A549 (cell line): ENCODE measurements at regions not wholly inside any gene's neighbourhood (a gene's known extent, or its start where the extent isn't known, plus 50 kb on each side); places are given as distances from the start of the nearest gene placed in this dataset.
"Not testable (repeated sequence)": the region's sequence is repeated elsewhere in the genome, so short reads cannot be mapped to it uniquely, and the experiment has no call there.

Source experiments
- ATAC-seq, 2 experiments: fragments of 200-7000 bp in 1 of 2; fragments of >200 bp in 1 of 2; cut with Nextera tagmentation in 1 of 2; cut with Tn5 transposase in 1 of 2; 3 replicates each; pipeline versions ENCODE4 v1.8.0 to v1.9.1; 2018 to 2020; ENCODE audit warnings: mild to moderate bottlenecking in 1 of 2, moderate library complexity in 1 of 2
- CTCF ChIA-PET: fragments of 300-600 bp; sonication (Branson Sonifier 250); formaldehyde crosslinking; extraction: SDS; loops from one replicate; lab custom pipeline; 2021; ENCODE audit warnings: antibody characterized with exemption, inconsistent platforms; lab: Yijun Ruan, JAX
- POLR2A ChIA-PET: fragments of 350-600 bp; formaldehyde crosslinking; extraction: SDS; loops from one replicate; lab custom pipeline; 2021; ENCODE audit warnings: antibody characterized with exemption, inconsistent platforms; lab: Yijun Ruan, JAX
- DNase-seq, 2 experiments: peaks; one replicate each; pipeline versions ENCODE4 v3.0.0 to v3.0.0-alpha.2; 2011 to 2016; ENCODE audit warnings: low read depth in 1 of 2, low spot score in 1 of 2
- FAIRE-seq: peaks from 2 replicates; lab custom pipeline; 2011; peaks lifted over from hg19 to GRCh38; lab: Jason Lieb, UNC
- H3K27ac ChIP-seq, 2 experiments: fragments of >200 bp; sonication (Bioruptor Twin); formaldehyde crosslinking; 3 replicates each; pipeline ENCODE4 v1.5.1; 2016 to 2017
- H3K4me1 ChIP-seq: fragments of >200 bp; sonication (Bioruptor Twin); formaldehyde crosslinking; 3 replicates; pipeline ENCODE4 v1.6.1; 2016
- H3K4me2 ChIP-seq: fragments of >200 bp; sonication (Bioruptor Twin); formaldehyde crosslinking; 3 replicates; pipeline ENCODE4 v1.6.1; 2016
- H3K4me3 ChIP-seq: fragments of >200 bp; sonication (Bioruptor Twin); formaldehyde crosslinking; 3 replicates; pipeline ENCODE4 v1.5.1; 2016
- H3K9me3 ChIP-seq: fragments of >200 bp; sonication (Bioruptor Twin); formaldehyde crosslinking; 3 replicates; pipeline ENCODE4 v1.6.1; 2016
- BHLHE40 ChIP-seq: IDR thresholded peaks from 2 replicates; pipeline ENCODE4 v1.6.1; 2012; ENCODE audit warnings: low read depth, low read length, inconsistent platforms
- ELK1 ChIP-seq: fragments of 150-350 bp; IDR thresholded peaks from 2 replicates; pipeline ENCODE4 v1.6.1; 2014; ENCODE audit warnings: low read depth, mild to moderate bottlenecking, low read length
- FOSL2 ChIP-seq, 2 experiments: fragments of 450-650 bp in 1 of 2; fragments of >200 bp in 1 of 2; sonication (Bioruptor Twin) in 1 of 2; formaldehyde crosslinking; IDR thresholded peaks; 2 replicates each; pipeline versions ENCODE4 v1.5.0 to v1.6.1; 2016 to 2020; ENCODE audit warnings: mild to moderate bottlenecking in 1 of 2, moderate library complexity in 1 of 2
- HDAC2 ChIP-seq: fragments of 200-600 bp; sonication (generic); IDR thresholded peaks from 2 replicates; pipeline ENCODE4 v1.6.1; 2016
- HOXB13 ChIP-seq: fragments of 250-450 bp; sonication (Bioruptor Pico); IDR thresholded peaks from 2 replicates; pipeline ENCODE4 v1.5.0; 2020; ENCODE audit warnings: low read depth, mild to moderate bottlenecking, moderate library complexity
- JUNB ChIP-seq: fragments of >200 bp; sonication (Bioruptor Twin); formaldehyde crosslinking; IDR thresholded peaks from 2 replicates; pipeline ENCODE4 v1.6.1; 2016
- KDM1A ChIP-seq: fragments of 200-600 bp; sonication (generic); IDR thresholded peaks from 2 replicates; pipeline ENCODE4 v1.6.1; 2016; ENCODE audit warnings: low read depth, mild to moderate bottlenecking
- KDM5A ChIP-seq: fragments of 200-600 bp; sonication (generic); IDR thresholded peaks from 2 replicates; pipeline ENCODE4 v1.6.1; 2016; ENCODE audit warnings: antibody characterized with exemption, mild to moderate bottlenecking
- MAFK ChIP-seq: fragments of 450-650 bp; IDR thresholded peaks from 2 replicates; pipeline ENCODE4 v1.6.1; 2014; ENCODE audit not compliant: partially characterized antibody
- MAZ ChIP-seq: fragments of 150-350 bp; IDR thresholded peaks from 2 replicates; pipeline ENCODE4 v1.6.1; 2014; ENCODE audit warnings: antibody characterized with exemption, low read depth, low read length, borderline replicate concordance
- NFE2L2 ChIP-seq: fragments of 150-350 bp; conservative IDR thresholded peaks from 2 replicates; pipeline ENCODE4 v1.6.1; 2014; ENCODE audit warnings: low read length
- RCOR1 ChIP-seq: fragments of 150-350 bp; IDR thresholded peaks from 2 replicates; pipeline ENCODE4 v1.6.1; 2014; ENCODE audit warnings: antibody characterized with exemption, low read length, low read depth
- REST ChIP-seq: fragments of 200-600 bp; sonication (generic); IDR thresholded peaks from 2 replicates; pipeline ENCODE4 v1.6.1; 2016; ENCODE audit warnings: antibody characterized with exemption, mild to moderate bottlenecking, moderate library complexity
- RFX5 ChIP-seq: fragments of 450-650 bp; IDR thresholded peaks from 2 replicates; pipeline ENCODE4 v1.7.1; 2014; ENCODE audit warnings: antibody characterized with exemption, mild to moderate bottlenecking, moderate library complexity
- SMC3 ChIP-seq: fragments of >200 bp; sonication (Bioruptor Twin); formaldehyde crosslinking; IDR thresholded peaks from 3 replicates; pipeline ENCODE4 v1.6.1; 2018; ENCODE audit warnings: inconsistent platforms
- TP53 ChIP-seq: fragments of 250-450 bp; sonication (Bioruptor Pico); IDR thresholded peaks from 2 replicates; pipeline ENCODE4 v1.5.0; 2021; ENCODE audit warnings: mild to moderate bottlenecking, moderate library complexity
- ZSCAN20 ChIP-seq: fragments of 250-450 bp; sonication (Bioruptor Pico); IDR thresholded peaks from 2 replicates; pipeline ENCODE4 v1.8.0; 2022; ENCODE audit warnings: mild to moderate bottlenecking, moderate library complexity
- WGBS: methylation state at CpG from one replicate; pipeline ENCODE4 v1.1.6; 2017; ENCODE audit errors: missing lambda C conversion rate; 5-methylcytosine and 5-hydroxymethylcytosine counted together
- TF ChIP-seq, protein P1 (sequence below): IDR thresholded peaks from 2 replicates; pipeline ENCODE4 v1.6.1; 2012; ENCODE audit warnings: low read depth, borderline replicate concordance

DNA sequence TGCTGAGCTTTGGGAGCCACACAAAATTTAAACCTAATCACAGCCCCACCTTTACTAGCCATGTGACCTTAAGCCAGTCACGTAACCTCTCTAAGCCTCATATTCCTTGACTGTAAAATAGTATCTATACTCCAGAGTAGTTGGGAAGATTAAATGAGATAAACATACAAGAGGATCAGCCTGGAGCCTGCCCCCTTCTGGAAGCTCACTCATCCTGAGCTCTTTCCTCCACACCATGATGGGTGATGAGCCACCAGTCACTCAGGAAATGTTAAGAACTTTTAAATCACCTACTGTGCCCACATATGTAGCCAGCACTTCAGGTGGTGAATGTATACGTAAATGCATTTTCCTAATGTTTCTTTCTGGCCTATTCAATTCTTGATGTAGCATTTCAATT, 195.9 kb upstream of the DDX18 start:
- DNase-seq = no peak
- CTCF ChIA-PET = interaction anchor here (0.8 kb wide), 1 partner anchor 16 kb away, joined by 3 read pairs; no protein-coding TSS in a partner anchor
- Histone ChIP-seq H3K27ac (no peak overlapping the region), H3K4me1 (no peaks in the 10 kb centered on the region), H3K4me3 (no peak overlapping the region), H3K9me3 (no peaks in the 10 kb centered on the region), H3K4me2 (no peak overlapping the region)
- no peak for FAIRE-seq
- POLR2A ChIA-PET = no interaction called here
- ATAC-seq = no peak
- TF ChIP-seq MAFK (no peak), JUNB (no peak), KDM1A (no peak), ELK1 (no peak), HOXB13 (no peak), RFX5 (no peak), FOSL2 (IDR thresholded peaks at IDR 0.05) (no peak), FOSL2 (CRISPR knock-in tag; IDR thresholded peaks at IDR 0.05) (no peak), MAZ (no peak), TP53 (no peak), RCOR1 (no peak), REST (no peak), KDM5A (no peak), HDAC2 (no peak), ZSCAN20 (CRISPR knock-in tag) (no peak), SMC3 (no peak)
- WGBS = 12% methylated on average over 2 of the region's 2 CpGs

DNA sequence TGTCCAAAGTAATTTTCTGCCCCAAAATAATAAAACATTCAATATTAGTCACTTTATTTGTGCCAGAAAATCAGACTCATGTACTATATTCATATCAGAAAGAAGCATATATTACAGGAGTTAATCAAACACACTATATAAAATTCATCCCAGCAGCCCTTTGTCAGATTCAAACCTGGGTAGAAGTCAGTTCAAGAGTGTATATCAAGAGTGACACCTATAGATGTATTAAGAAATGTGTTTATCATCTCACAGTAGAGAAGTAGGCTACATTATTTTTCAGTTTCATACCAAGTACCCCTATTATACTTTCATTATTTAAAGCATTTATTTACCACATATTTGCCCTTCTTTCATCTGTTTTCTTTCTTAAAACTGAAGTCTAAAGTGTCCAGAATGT, 193.2 kb upstream of the DDX18 start:
- Histone ChIP-seq H3K9me3 (no peaks in the 10 kb centered on the region), H3K4me1 (no peaks in the 10 kb centered on the region), H3K4me3 (no peak overlapping the region), H3K27ac (no peak overlapping the region), H3K4me2 (no peak overlapping the region)
- ATAC-seq (no peak), DNase-seq (no peak), FAIRE-seq (no peak)
- TF ChIP-seq BHLHE40 (no peak), NFE2L2 (no peak)
- TF ChIP-seq, protein P1, sequence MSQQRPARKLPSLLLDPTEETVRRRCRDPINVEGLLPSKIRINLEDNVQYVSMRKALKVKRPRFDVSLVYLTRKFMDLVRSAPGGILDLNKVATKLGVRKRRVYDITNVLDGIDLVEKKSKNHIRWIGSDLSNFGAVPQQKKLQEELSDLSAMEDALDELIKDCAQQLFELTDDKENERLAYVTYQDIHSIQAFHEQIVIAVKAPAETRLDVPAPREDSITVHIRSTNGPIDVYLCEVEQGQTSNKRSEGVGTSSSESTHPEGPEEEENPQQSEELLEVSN = no peak
- CTCF ChIA-PET = no interaction called here
- POLR2A ChIA-PET = no interaction called here

GRCh38 chr2:117623175-117623574, 191.3 kb upstream of the DDX18 start:
- H3K9me3 ChIP-seq, H3K4me2 ChIP-seq, H3K27ac ChIP-seq, H3K4me3 ChIP-seq, FAIRE-seq, ATAC-seq, H3K4me1 ChIP-seq, DNase-seq, POLR2A ChIA-PET, CTCF ChIA-PET: not testable (repeated sequence)
- 58% methylated on average over 17 of the region's 17 CpGs for WGBS
